Endothelial cell of umbilical vein (primary cell): ENCODE measurements at regions not wholly inside any gene's neighbourhood (a gene's known extent, or its start where the extent isn't known, plus 50 kb on each side); places are given as distances from the start of the nearest gene placed in this dataset.

ENCODE experiments used
- BruUV-seq: library from RNA; stranded (reverse); fragments of 400-500 nt; replicated peaks from 2 replicates; lab custom pipeline; 2021; lab: Mats Ljungman, UMichigan
- CTCF ChIA-PET: fragments of 300-600, 350-600 bp; sonication (Branson Sonifier 250); formaldehyde crosslinking; loops from one replicate; lab custom pipeline; 2021; ENCODE audit warnings: antibody characterized with exemption, inconsistent platforms; lab: Charles Lee
- POLR2A ChIA-PET: fragments of 300-600, 350-600 bp; sonication (Branson Sonifier 250); formaldehyde crosslinking; loops from one replicate; lab custom pipeline; 2021; ENCODE audit warnings: antibody characterized with exemption, inconsistent platforms; lab: Charles Lee
- DNase-seq: peaks from one replicate; pipeline ENCODE4 v3.0.0-alpha.2; 2011; ENCODE audit warnings: low read depth, low spot score
- FAIRE-seq: peaks from 2 replicates; lab custom pipeline; 2011; peaks lifted over from hg19 to GRCh38; lab: Jason Lieb, UNC
- H2AFZ ChIP-seq: 2 replicates; pipeline ENCODE4 v1.6.0; 2012; ENCODE audit warnings: low read depth, low read length, control low read depth, inconsistent platforms
- H3K27ac ChIP-seq: 2 replicates; pipeline ENCODE4 v1.5.1; 2011; ENCODE audit warnings: low read depth, mild to moderate bottlenecking, control low read depth, low read length, moderate library complexity; ENCODE audit not compliant: insufficient read depth
- H3K27me3 ChIP-seq, 2 experiments: 2 replicates each; pipeline versions ENCODE4 v1.6.0 to v1.6.1; 2011; ENCODE audit warnings: low read length in 2 of 2, mixed read lengths in 1 of 2; ENCODE audit not compliant: control insufficient read depth in 2 of 2, insufficient read depth in 2 of 2
- H3K36me3 ChIP-seq, 2 experiments: 2 replicates in 1 of 2; 3 replicates in 1 of 2; pipeline ENCODE4 v1.5.1; 2011; ENCODE audit warnings: low read length in 2 of 2, mild to moderate bottlenecking in 1 of 2, moderate library complexity in 1 of 2; ENCODE audit not compliant: control insufficient read depth in 2 of 2, insufficient read depth in 2 of 2; ENCODE audit errors: extremely low read depth in 1 of 2
- H3K4me1 ChIP-seq: 3 replicates; pipeline ENCODE4 v1.5.1; 2011; ENCODE audit warnings: mild to moderate bottlenecking, low read length; ENCODE audit not compliant: control insufficient read depth, insufficient read depth; ENCODE audit errors: extremely low read depth
- H3K4me2 ChIP-seq: 2 replicates; pipeline ENCODE4 v1.6.1; 2011; ENCODE audit warnings: low read length, control low read depth, mixed read lengths; ENCODE audit not compliant: insufficient read depth
- H3K4me3 ChIP-seq, 3 experiments: fragments of 200-600 bp in 1 of 3; sonication (generic), shearing (Covaris generic) in 1 of 3; replicated peaks in 1 of 3; 2 replicates each; pipeline ENCODE4 v1.5.1; 2011 to 2016; ENCODE audit warnings: control low read depth in 3 of 3, low read length in 3 of 3, mild to moderate bottlenecking in 2 of 3, inconsistent platforms in 1 of 3, low read depth in 1 of 3, moderate library complexity in 1 of 3; ENCODE audit not compliant: insufficient read depth in 1 of 3
- H3K79me2 ChIP-seq: 2 replicates; pipeline ENCODE4 v1.6.0; 2012; ENCODE audit warnings: low read length, inconsistent platforms; ENCODE audit not compliant: control insufficient read depth, insufficient read depth
- H3K9ac ChIP-seq: replicated peaks from 2 replicates; pipeline ENCODE3; 2011; ENCODE audit warnings: low read length, control low read depth; ENCODE audit not compliant: insufficient read depth; ENCODE audit errors: extremely low read depth
- H3K9me1 ChIP-seq: replicated peaks from 3 replicates; pipeline ENCODE4 v1.6.0; 2011; ENCODE audit warnings: mild to moderate bottlenecking, low read length; ENCODE audit not compliant: control insufficient read depth, insufficient read depth; ENCODE audit errors: extremely low read depth
- H3K9me3 ChIP-seq: replicated peaks from 2 replicates; pipeline ENCODE4 v1.5.1; 2012; ENCODE audit warnings: low read length, inconsistent platforms; ENCODE audit not compliant: control insufficient read depth, insufficient read depth
- H4K20me1 ChIP-seq: replicated peaks from 2 replicates; pipeline ENCODE3; 2011; ENCODE audit warnings: mild to moderate bottlenecking, low read length; ENCODE audit not compliant: control insufficient read depth, insufficient read depth; ENCODE audit errors: extremely low read depth
- EZH2 ChIP-seq: IDR thresholded peaks from 2 replicates; pipeline ENCODE4 v1.6.1; 2012; ENCODE audit warnings: borderline replicate concordance, low read depth, mild to moderate bottlenecking, moderate library complexity, low read length, inconsistent platforms; ENCODE audit not compliant: severe bottlenecking
- FOS ChIP-seq: IDR thresholded peaks from 2 replicates; pipeline ENCODE4 v1.6.1; 2011; ENCODE audit warnings: mild to moderate bottlenecking, low read length, moderate library complexity, borderline replicate concordance; ENCODE audit not compliant: insufficient read depth
- GATA2 ChIP-seq: IDR thresholded peaks from 2 replicates; pipeline ENCODE4 v1.7.0; 2011; ENCODE audit warnings: low read depth, mild to moderate bottlenecking, moderate library complexity, mixed read lengths, low read length; ENCODE audit not compliant: insufficient read length, insufficient read depth
- JUN ChIP-seq: IDR thresholded peaks from 2 replicates; pipeline ENCODE4 v1.6.1; 2011; ENCODE audit warnings: borderline replicate concordance, low read depth; ENCODE audit not compliant: insufficient read length, insufficient read depth
- MYC ChIP-seq: IDR thresholded peaks from one replicate; pipeline ENCODE4 v1.6.1; 2011; ENCODE audit warnings: mild to moderate bottlenecking, low read depth, low read length
- POLR2A ChIP-seq: IDR thresholded peaks from 2 replicates; pipeline ENCODE4 v1.6.1; 2012; ENCODE audit warnings: low read depth, mild to moderate bottlenecking, control low read depth, low read length
- POLR2AphosphoS5 ChIP-seq: IDR thresholded peaks from 2 replicates; pipeline ENCODE4 v1.6.1; 2012; ENCODE audit warnings: low read depth, mild to moderate bottlenecking, control low read depth, low read length, moderate library complexity; ENCODE audit not compliant: insufficient read depth
- dilution Hi-C: fragments of 300-500 bp; cut with MboI; formaldehyde crosslinking; loops from one replicate; pipeline ENCODE4 v1.15.0; 2019; ENCODE audit warnings: low sequenced_read_pairs; ENCODE audit not compliant: extremely low pct_ligation_motif_present
- intact Hi-C: fragments of 100-400 bp; cut with micrococcal nuclease; formaldehyde crosslinking; loops from one replicate; pipeline ENCODE4 v1.10.0; 2022
- TF ChIP-seq, protein P1 (sequence below), 2 donors: IDR thresholded peaks; 1 replicate in 1 of 2; 2 replicates in 1 of 2; pipeline ENCODE4 v1.5.1; 2011; ENCODE audit warnings: low read length in 2 of 2, mild to moderate bottlenecking in 2 of 2, moderate library complexity in 2 of 2, control low read depth in 1 of 2, inconsistent platforms in 1 of 2, low read depth in 1 of 2; ENCODE audit not compliant: insufficient read depth in 1 of 2; ENCODE audit errors: extremely low read depth in 1 of 2
- TF ChIP-seq, protein P2 (sequence below): IDR thresholded peaks from 2 replicates; pipeline ENCODE4 v1.6.1; 2011; ENCODE audit not compliant: insufficient read depth, insufficient read length

DNA sequence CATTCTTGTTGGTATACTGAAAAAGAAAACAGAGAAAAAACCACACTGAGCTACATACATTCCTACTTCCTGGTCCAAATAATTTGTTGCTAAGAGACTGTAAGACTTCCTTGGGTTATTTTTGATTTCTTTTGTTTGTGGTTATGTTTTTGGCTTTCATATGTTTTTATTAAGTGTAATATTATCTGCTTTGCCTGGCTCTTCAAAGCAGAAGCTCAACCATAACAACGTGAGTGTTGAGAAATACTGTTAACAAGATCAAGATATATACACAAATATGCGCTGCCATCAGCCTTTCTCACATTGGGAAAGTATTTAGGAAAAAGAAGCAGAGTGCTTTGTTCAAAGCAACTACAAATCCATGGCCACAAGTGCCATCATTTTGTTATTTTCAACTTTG, 556.2 kb upstream of the CBLB start:
- no peaks in the 10 kb centered on the region for H3K27me3 ChIP-seq
- no peaks in the 10 kb centered on the region for H3K9me3 ChIP-seq
- no peaks in the 10 kb centered on the region for H3K36me3 ChIP-seq
- intact Hi-C loops: no loop called here
- no peak overlapping the region for H3K4me2 ChIP-seq
- H3K9me1 ChIP-seq: no peaks in the 10 kb centered on the region
- TF ChIP-seq, protein P1, sequence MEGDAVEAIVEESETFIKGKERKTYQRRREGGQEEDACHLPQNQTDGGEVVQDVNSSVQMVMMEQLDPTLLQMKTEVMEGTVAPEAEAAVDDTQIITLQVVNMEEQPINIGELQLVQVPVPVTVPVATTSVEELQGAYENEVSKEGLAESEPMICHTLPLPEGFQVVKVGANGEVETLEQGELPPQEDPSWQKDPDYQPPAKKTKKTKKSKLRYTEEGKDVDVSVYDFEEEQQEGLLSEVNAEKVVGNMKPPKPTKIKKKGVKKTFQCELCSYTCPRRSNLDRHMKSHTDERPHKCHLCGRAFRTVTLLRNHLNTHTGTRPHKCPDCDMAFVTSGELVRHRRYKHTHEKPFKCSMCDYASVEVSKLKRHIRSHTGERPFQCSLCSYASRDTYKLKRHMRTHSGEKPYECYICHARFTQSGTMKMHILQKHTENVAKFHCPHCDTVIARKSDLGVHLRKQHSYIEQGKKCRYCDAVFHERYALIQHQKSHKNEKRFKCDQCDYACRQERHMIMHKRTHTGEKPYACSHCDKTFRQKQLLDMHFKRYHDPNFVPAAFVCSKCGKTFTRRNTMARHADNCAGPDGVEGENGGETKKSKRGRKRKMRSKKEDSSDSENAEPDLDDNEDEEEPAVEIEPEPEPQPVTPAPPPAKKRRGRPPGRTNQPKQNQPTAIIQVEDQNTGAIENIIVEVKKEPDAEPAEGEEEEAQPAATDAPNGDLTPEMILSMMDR (IDR thresholded peaks at IDR 0.05; ENCODE audit: extremely low read depth in 1 of 2, insufficient read depth in 1 of 2, low read depth in 1 of 2, low read length in 2 of 2): no peak
- TF ChIP-seq FOS (no peak), JUN (no peak), EZH2 (no peak), POLR2AphosphoS5 (no peak), MYC (no peak), POLR2A (no peak), GATA2 (no peak)
- TF ChIP-seq, protein P2, sequence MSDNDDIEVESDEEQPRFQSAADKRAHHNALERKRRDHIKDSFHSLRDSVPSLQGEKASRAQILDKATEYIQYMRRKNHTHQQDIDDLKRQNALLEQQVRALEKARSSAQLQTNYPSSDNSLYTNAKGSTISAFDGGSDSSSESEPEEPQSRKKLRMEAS: no peak
- H2AFZ ChIP-seq: no peak overlapping the region
- CTCF ChIA-PET: interaction anchor here (1.2 kb wide), 1 partner anchor 9 kb away, joined by 4 read pairs; no protein-coding TSS in a partner anchor
- no peaks in the 10 kb centered on the region for H3K79me2 ChIP-seq
- POLR2A ChIA-PET: no interaction called here
- H3K27ac ChIP-seq: no peak overlapping the region
- H3K9ac ChIP-seq: no peak overlapping the region
- dilution Hi-C loops: no loop called here
- no peaks in the 10 kb centered on the region for H4K20me1 ChIP-seq
- DNase-seq (no peak), FAIRE-seq (no peak)
- no peaks in the 10 kb centered on the region for H3K4me1 ChIP-seq
- no peak overlapping the region for H3K4me3 ChIP-seq
- BruUV-seq: no TSS peak
